ENCODE measurements at regions not wholly inside any gene's neighbourhood (a gene's known extent, or its start where the extent isn't known, plus 50 kb on each side); places are given as distances from the start of the nearest gene placed in this dataset.

DNA sequence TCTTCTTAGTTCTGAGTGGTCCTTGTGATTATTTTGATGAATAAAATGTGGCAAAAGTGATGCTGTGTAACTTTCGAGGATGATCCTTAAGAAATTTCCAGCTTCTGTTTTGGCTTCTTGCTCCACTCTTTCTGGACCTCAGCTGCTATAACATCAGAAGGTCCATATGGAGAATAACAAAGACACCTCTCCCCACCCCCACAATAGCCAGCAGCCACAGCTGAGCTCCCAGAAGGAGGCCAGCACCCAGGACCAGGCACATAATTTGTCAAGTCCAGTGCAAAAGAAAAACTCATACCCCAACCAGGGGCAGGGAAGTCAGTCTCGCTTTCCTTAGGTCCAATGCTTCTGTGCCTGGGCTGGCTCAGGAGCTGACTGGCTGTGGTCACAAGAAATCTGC is 357.6 kb downstream of the RFC3 start:
- ChIA-PET POLR2A (interaction anchor here (0.8 kb wide), 1 partner anchor 9 kb away, joined by 3 read pairs; no protein-coding TSS in a partner anchor), CTCF (no interaction called here)
- ATAC-seq (ENCODE audit: poor library complexity) (no peak), DNase-seq (no peak)
- no peaks in the 10 kb centered on the region for H3K4me1 Mint-ChIP-seq (ENCODE audit: low read depth)
- no peak overlapping the region for H3K4me3 ChIP-seq (ENCODE audit: low read length)
- no peaks in the 10 kb centered on the region for H3K27me3 Mint-ChIP-seq
- H3K4me1 ChIP-seq (ENCODE audit: insufficient read depth, low read length) = no peaks in the 10 kb centered on the region
- H3K36me3 Mint-ChIP-seq (ENCODE audit: low read depth) = no peaks in the 10 kb centered on the region
- H3K4me3 Mint-ChIP-seq = no peak overlapping the region
- H3K36me3 ChIP-seq (ENCODE audit: insufficient read depth, low read length) = no peaks in the 10 kb centered on the region
- H3K27me3 ChIP-seq (ENCODE audit: control insufficient read depth in 1 of 2, insufficient read depth in 2 of 2, low read length in 2 of 2) = no peaks in the 10 kb centered on the region
- TF ChIP-seq CTCF (IDR thresholded peaks at IDR 0.05) = no peak
- intact Hi-C loops (cut with DNase I, micrococcal nuclease) = no loop called here
- H3K27ac Mint-ChIP-seq = no peak overlapping the region
- H3K9me3 ChIP-seq (ENCODE audit: control insufficient read depth in 1 of 2, insufficient read depth in 1 of 2, low read length in 2 of 2) = peaks cover 0 to 6% of the 10 kb centered on the region in 2 experiments
- no peak overlapping the region for H3K27ac ChIP-seq (ENCODE audit: low read depth in 1 of 2, low read length in 2 of 2)
- H3K9me3 Mint-ChIP-seq = no peaks in the 10 kb centered on the region

DNA sequence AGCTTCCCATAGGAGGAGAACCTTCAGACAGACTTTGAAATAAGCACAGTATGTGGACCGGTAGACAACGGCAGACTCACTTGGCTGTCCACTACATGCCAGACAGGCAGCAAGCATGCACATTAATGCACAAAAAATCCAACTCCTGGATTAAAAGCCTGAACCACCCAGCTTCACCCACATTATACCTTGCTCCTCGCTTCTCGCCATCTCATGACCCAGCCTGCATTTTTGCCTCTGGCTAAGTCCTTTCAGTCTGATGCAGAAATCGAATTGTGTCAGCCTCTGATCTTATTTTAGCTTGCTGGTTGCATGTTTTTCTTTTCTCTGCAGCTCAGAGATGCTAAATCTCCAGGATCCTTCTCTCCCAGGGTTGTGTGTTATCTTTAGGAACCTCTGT is 358.7 kb downstream of the RFC3 start:
- H3K4me3 ChIP-seq (ENCODE audit: low read length) = no peak overlapping the region
- H3K4me1 Mint-ChIP-seq (ENCODE audit: low read depth) = no peaks in the 10 kb centered on the region
- peaks cover 0 to 6% of the 10 kb centered on the region in 2 experiments for H3K9me3 ChIP-seq (ENCODE audit: control insufficient read depth in 1 of 2, insufficient read depth in 1 of 2, low read length in 2 of 2)
- no peak for ATAC-seq (ENCODE audit: poor library complexity)
- TF ChIP-seq CTCF (IDR thresholded peaks at IDR 0.05) = no peak
- H3K4me3 Mint-ChIP-seq = no peak overlapping the region
- H3K36me3 Mint-ChIP-seq (ENCODE audit: low read depth) = no peaks in the 10 kb centered on the region
- no peaks in the 10 kb centered on the region for H3K27me3 ChIP-seq (ENCODE audit: control insufficient read depth in 1 of 2, insufficient read depth in 2 of 2, low read length in 2 of 2)
- intact Hi-C loops (cut with DNase I, micrococcal nuclease) = no loop called here
- H3K4me1 ChIP-seq (ENCODE audit: insufficient read depth, low read length) = no peaks in the 10 kb centered on the region
- CTCF ChIA-PET = interaction anchor here (0.6 kb wide), 1 partner anchor 1591 kb away, joined by 3 read pairs; the partner anchor contains the start of gene PDS5B
- no peak for DNase-seq
- H3K36me3 ChIP-seq (ENCODE audit: insufficient read depth, low read length) = no peaks in the 10 kb centered on the region
- H3K27ac ChIP-seq (ENCODE audit: low read depth in 1 of 2, low read length in 2 of 2) = no peak overlapping the region
- no peak overlapping the region for H3K27ac Mint-ChIP-seq
- POLR2A ChIA-PET = no interaction called here
- no peaks in the 10 kb centered on the region for H3K9me3 Mint-ChIP-seq
- H3K27me3 Mint-ChIP-seq = no peaks in the 10 kb centered on the region

- Mint-ChIP-seq H3K27me3 (no peaks in the 10 kb centered on the region), H3K36me3 (ENCODE audit: low read depth) (no peaks in the 10 kb centered on the region), H3K4me1 (ENCODE audit: low read depth) (no peaks in the 10 kb centered on the region), H3K4me3 (no peak overlapping the region), H3K9me3 (no peaks in the 10 kb centered on the region), H3K27ac (no peak overlapping the region)
- no peak for DNase-seq
- no peak overlapping the region for H3K4me3 ChIP-seq (ENCODE audit: low read length)
- H3K4me1 ChIP-seq (ENCODE audit: insufficient read depth, low read length) = no peaks in the 10 kb centered on the region
- intact Hi-C loops (cut with DNase I, micrococcal nuclease) = no loop called here
- H3K27ac ChIP-seq (ENCODE audit: low read depth in 1 of 2, low read length in 2 of 2) = no peak overlapping the region
- ChIA-PET CTCF (no interaction called here), POLR2A (no interaction called here)
- H3K9me3 ChIP-seq (ENCODE audit: control insufficient read depth in 1 of 2, insufficient read depth in 1 of 2, low read length in 2 of 2) = peaks cover 0 to 9% of the 10 kb centered on the region in 2 experiments
- TF ChIP-seq CTCF (IDR thresholded peaks at IDR 0.05) = no peak
- no peaks in the 10 kb centered on the region for H3K36me3 ChIP-seq (ENCODE audit: insufficient read depth, low read length)
- no peak for ATAC-seq (ENCODE audit: poor library complexity)
- H3K27me3 ChIP-seq (ENCODE audit: control insufficient read depth in 1 of 2, insufficient read depth in 2 of 2, low read length in 2 of 2) = no peaks in the 10 kb centered on the region
Measured at GRCh38 chr13:34179481-34179880, 361.5 kb downstream of the RFC3 start.
